Stimulated activated memory B cell treated with anti-CD40 and anti-IgM and Interleukin-4, amounts not matched to agents 10 μg/mL and 1 μg/mL and 100 μg/mL, for 72 hours (primary cell): ENCODE measurements at regions not wholly inside any gene's neighbourhood (a gene's known extent, or its start where the extent isn't known, plus 50 kb on each side); places are given as distances from the start of the nearest gene placed in this dataset.
A peak's percentile ranks its signal among the peaks of the same experiment; 100 is the strongest.
"Not testable (repeated sequence)": the region's sequence is repeated elsewhere in the genome, so short reads cannot be mapped to it uniquely, and the experiment has no call there.

Source experiments
- ATAC-seq: fragments of 150-1000 bp; cut with Tn5 transposase; 2 replicates; pipeline ENCODE4 v1.10.0; 2021
- H3K27ac Mint-ChIP-seq: one replicate; pipeline ENCODE4 v1.8.0; 2022; ENCODE audit warnings: mild to moderate bottlenecking, mixed read lengths
- H3K27me3 Mint-ChIP-seq: one replicate; pipeline ENCODE4 v1.8.0; 2022; ENCODE audit warnings: mixed read lengths
- H3K36me3 Mint-ChIP-seq: one replicate; pipeline ENCODE4 v1.8.0; 2022; ENCODE audit warnings: mixed read lengths
- H3K4me1 Mint-ChIP-seq: one replicate; pipeline ENCODE4 v1.8.0; 2022; ENCODE audit warnings: mixed read lengths
- H3K4me3 Mint-ChIP-seq: one replicate; pipeline ENCODE4 v1.8.0; 2022; ENCODE audit warnings: mild to moderate bottlenecking, moderate library complexity, mixed read lengths
- H3K9me3 Mint-ChIP-seq: one replicate; pipeline ENCODE4 v1.8.0; 2022; ENCODE audit warnings: mixed read lengths

DNA sequence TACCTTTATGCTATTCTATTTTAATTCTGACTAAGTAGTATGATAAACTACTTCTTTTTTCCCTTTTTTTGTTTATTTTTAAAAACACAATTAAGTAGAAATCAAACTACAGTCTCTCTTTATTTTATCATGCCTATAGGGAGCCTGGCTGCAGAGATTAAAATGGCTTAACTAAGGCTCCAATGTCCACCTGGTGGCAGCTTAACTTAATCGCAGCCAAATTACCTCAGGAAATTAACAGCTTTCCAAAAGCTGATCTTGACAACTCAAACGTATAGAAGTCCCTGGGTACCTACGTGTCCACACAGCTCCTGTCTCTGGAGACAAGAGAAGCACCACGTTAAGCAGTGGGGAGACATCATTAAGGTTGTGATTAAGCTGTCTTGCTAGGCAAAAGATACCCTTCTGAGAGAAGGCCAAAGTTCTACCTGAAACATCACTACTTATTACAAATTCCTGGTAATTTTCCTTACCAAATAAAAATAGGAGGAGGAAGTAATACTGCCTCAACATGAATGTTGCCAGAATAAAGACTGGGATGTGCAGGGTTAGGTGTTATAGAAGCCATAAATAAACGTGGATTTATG is 63.2 kb upstream of the SNX19 start:
- Mint-ChIP-seq H3K9me3 (peaks cover 5% of the 10 kb centered on the region), H3K4me3 (no peak overlapping the region)

DNA sequence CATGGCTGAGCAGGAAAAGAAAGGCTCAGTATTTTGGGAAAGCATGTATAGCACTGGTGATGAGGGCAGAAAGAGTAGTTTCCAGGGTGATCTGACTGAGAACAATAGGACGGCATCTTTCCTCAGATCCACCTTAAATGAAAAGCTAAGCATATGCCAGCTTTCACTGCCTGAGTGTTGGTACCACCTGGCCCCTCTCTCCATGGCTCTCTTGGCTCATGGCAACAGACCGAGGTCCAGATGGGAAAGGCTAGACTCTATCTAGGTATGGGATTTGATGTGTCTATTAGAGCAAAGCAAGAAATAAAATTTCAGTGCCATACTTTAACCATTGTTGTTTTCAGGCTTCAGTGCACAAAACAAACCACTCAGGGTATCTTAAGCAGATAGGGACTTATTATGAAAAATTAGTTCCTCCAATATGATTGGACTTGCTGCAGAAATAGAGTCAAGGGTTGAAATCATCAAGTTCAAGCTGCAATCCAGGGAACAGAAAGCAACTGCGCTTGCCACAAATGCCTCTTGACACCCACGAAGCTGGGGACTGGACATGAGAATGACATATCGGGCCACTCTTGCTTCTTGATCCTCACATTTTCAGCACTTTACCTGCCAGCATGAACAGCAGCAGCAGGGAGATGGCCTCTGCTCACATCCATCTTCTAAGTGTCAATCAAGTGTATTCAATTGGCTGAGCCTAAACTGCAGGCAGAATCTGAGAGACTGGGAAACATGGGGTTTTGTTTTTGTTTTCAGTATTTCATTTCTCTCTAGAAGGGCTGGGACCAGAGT is 64.0 kb upstream of the SNX19 start:
- H3K27ac Mint-ChIP-seq: no peak overlapping the region
- peaks cover 73% of the 10 kb centered on the region for H3K27me3 Mint-ChIP-seq
- H3K4me3 Mint-ChIP-seq: no peak overlapping the region
- ATAC-seq: no peak
- peaks cover 5% of the 10 kb centered on the region for H3K9me3 Mint-ChIP-seq
- no peaks in the 10 kb centered on the region for H3K36me3 Mint-ChIP-seq
- no peaks in the 10 kb centered on the region for H3K4me1 Mint-ChIP-seq

More for the DNA sequence above, 63.2 kb upstream of the SNX19 start:
- Mint-ChIP-seq H3K4me1 (no peaks in the 10 kb centered on the region), H3K36me3 (no peaks in the 10 kb centered on the region), H3K27ac (no peak overlapping the region), H3K27me3 (peaks cover 81% of the 10 kb centered on the region)
- no peak for ATAC-seq

DNA sequence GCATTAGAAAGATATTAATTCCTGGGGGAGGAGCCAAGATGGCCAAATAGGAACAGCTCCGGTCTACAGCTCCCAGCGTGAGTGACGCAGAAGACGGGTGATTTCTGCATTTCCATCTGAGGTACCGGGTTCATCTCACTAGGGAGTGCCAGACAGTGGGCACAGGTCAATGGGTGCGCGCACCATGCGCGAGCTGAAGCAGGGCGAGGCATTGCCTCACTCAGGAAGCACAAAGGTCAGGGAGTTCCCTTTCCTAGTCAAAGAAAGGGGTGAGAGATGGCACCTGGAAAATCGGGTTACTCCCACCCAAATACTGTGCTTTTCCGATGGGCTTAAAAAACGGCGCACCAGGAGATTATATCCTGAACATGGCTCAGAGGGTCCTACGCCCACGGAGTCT is 68.0 kb upstream of the SNX19 start:
- ATAC-seq, H3K4me1 Mint-ChIP-seq, H3K27ac Mint-ChIP-seq, H3K9me3 Mint-ChIP-seq, H3K36me3 Mint-ChIP-seq, H3K4me3 Mint-ChIP-seq: not testable (repeated sequence)
- peaks cover 44% of the 10 kb centered on the region for H3K27me3 Mint-ChIP-seq

DNA sequence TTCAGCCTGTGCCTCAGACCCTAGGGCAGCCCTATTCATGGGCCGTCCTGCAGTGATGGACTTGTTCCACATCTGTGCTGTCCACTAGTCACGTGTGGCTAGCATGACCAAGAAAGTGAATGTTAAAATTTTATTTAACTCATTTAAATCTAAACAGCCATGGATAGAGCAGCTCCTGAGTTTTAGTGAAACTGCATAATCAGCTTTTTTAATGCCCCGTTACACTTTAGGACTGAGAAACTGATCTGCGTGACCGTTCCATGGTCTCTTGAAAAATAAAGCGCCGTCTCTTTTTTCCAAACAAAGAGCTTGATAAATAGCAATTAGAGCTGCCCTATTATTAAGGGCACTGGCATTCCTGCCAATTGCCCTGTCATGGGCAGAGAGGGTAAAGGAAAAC is 76.5 kb upstream of the SNX19 start:
- Mint-ChIP-seq H3K4me3 (no peak overlapping the region), H3K9me3 (no peaks in the 10 kb centered on the region)
- ATAC-seq: no peak

DNA sequence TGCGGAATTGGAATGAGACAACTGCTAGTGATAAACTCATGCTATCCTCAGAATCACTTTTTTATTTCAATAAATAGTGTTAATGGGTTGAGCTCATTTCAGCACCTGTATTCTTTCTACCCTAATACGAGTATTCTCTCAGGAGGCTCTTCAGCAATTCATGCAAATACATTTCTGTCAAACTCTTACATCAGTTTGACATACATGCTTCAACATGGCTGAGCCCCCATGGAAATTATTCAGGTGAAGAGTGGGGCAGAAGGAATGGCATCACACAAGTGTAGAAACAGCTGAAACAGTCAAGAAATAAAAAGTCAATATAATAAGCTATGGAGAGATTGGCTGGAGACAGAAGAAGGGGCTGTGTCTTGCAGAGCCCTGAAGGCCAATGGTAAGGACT is 77.8 kb upstream of the SNX19 start:
- no peak overlapping the region for H3K4me3 Mint-ChIP-seq
- H3K27ac Mint-ChIP-seq: no peak overlapping the region
- H3K4me1 Mint-ChIP-seq: no peaks in the 10 kb centered on the region
- no peaks in the 10 kb centered on the region for H3K27me3 Mint-ChIP-seq
- no peaks in the 10 kb centered on the region for H3K9me3 Mint-ChIP-seq
- no peaks in the 10 kb centered on the region for H3K36me3 Mint-ChIP-seq
- ATAC-seq: no peak

More for the DNA sequence above, 76.5 kb upstream of the SNX19 start:
- no peaks in the 10 kb centered on the region for H3K4me1 Mint-ChIP-seq
- H3K27ac Mint-ChIP-seq: no peak overlapping the region
- H3K36me3 Mint-ChIP-seq: no peaks in the 10 kb centered on the region
- no peaks in the 10 kb centered on the region for H3K27me3 Mint-ChIP-seq

DNA sequence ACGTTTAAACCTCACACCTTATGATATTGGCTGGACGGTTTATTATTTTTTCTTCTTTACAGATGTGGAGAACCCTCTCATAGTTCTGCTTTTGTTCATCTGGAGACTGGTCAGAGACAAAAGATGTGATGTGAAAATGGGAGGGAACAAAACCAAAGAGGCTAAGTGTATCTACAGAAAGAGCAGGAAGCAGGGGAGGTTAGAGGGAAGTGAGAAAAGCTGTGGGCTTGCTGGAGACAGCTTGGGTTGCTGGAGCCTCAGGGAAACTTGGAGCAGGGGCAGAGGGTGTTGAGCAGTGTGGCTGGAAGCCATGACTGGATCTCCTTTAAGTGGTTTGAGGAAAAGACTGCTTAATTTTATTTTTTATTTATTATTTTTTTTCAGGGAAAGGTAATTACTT is 79.0 kb upstream of the SNX19 start:
- no peaks in the 10 kb centered on the region for H3K27me3 Mint-ChIP-seq
- H3K9me3 Mint-ChIP-seq: no peaks in the 10 kb centered on the region
- H3K27ac Mint-ChIP-seq: no peak overlapping the region
- no peak for ATAC-seq
- H3K36me3 Mint-ChIP-seq: no peaks in the 10 kb centered on the region
- H3K4me1 Mint-ChIP-seq: no peaks in the 10 kb centered on the region
- H3K4me3 Mint-ChIP-seq: no peak overlapping the region

GRCh38 chr11:130997278-130997677 is 81.0 kb upstream of the SNX19 start:
- H3K36me3 Mint-ChIP-seq: no peaks in the 10 kb centered on the region
- no peak overlapping the region for H3K27ac Mint-ChIP-seq
- no peaks in the 10 kb centered on the region for H3K4me1 Mint-ChIP-seq
- H3K4me3 Mint-ChIP-seq: no peak overlapping the region
- H3K27me3 Mint-ChIP-seq: no peaks in the 10 kb centered on the region
- ATAC-seq: no peak
- no peaks in the 10 kb centered on the region for H3K9me3 Mint-ChIP-seq

DNA sequence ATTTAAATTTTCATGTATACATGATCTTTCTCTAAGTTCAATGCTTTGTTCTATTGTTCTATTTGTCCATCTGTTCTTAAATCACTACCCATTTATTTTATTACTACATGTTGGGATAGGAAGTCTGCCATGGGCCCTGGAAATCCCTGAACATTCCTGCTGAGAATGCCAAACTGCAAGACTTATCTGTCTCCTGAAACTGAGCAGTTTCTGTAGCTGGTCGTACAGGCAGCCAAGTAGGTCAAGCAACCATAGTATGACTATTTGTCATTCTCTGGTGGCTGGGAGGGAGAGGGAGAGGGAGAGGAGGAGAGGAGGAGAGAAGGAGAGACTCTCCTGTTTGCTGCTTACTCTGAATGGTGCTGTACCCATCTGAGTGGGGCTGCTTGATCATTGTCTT is 82.8 kb upstream of the SNX19 start:
- Mint-ChIP-seq H3K4me1 (no peaks in the 10 kb centered on the region), H3K27ac (no peak overlapping the region), H3K9me3 (no peaks in the 10 kb centered on the region), H3K36me3 (no peaks in the 10 kb centered on the region), H3K4me3 (no peak overlapping the region), H3K27me3 (no peaks in the 10 kb centered on the region)
- ATAC-seq: no peak

GRCh38 chr11:130999992-131000770 is 83.9 kb upstream of the SNX19 start:
- ATAC-seq: no peak
- Mint-ChIP-seq H3K4me3 (no peak overlapping the region), H3K27me3 (no peaks in the 10 kb centered on the region), H3K9me3 (no peaks in the 10 kb centered on the region), H3K36me3 (no peaks in the 10 kb centered on the region), H3K27ac (no peak overlapping the region), H3K4me1 (no peaks in the 10 kb centered on the region)

DNA sequence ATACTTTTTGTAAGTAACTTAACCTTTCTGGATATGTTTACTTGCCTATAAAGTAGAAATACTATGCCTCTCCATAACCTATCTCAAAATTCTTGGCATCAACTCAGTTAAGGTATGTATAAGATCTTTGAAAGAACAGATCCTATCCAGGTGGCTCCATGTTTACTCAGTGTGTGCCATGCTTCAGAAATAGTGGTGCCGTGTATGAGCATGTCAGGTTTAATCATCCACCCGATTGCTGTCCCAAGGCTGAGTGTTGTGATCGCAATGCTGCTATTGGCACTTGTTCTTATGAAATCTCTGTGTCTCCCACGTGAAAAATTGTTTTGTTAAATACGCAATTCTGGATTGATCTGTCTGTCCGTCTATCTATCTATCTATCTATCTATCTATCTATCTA is 85.9 kb upstream of the SNX19 start:
- no peak overlapping the region for H3K4me3 Mint-ChIP-seq
- no peak overlapping the region for H3K27ac Mint-ChIP-seq
- no peaks in the 10 kb centered on the region for H3K9me3 Mint-ChIP-seq
- H3K36me3 Mint-ChIP-seq: no peaks in the 10 kb centered on the region
- no peaks in the 10 kb centered on the region for H3K4me1 Mint-ChIP-seq
- no peak for ATAC-seq
- H3K27me3 Mint-ChIP-seq: no peaks in the 10 kb centered on the region

GRCh38 chr11:131005829-131006228 is 89.5 kb upstream of the SNX19 start:
- Mint-ChIP-seq H3K27me3 (no peaks in the 10 kb centered on the region), H3K4me1 (no peaks in the 10 kb centered on the region), H3K9me3 (peaks cover 4% of the 10 kb centered on the region), H3K36me3 (no peaks in the 10 kb centered on the region), H3K4me3 (no peak overlapping the region), H3K27ac (no peak overlapping the region)
- no peak for ATAC-seq

DNA sequence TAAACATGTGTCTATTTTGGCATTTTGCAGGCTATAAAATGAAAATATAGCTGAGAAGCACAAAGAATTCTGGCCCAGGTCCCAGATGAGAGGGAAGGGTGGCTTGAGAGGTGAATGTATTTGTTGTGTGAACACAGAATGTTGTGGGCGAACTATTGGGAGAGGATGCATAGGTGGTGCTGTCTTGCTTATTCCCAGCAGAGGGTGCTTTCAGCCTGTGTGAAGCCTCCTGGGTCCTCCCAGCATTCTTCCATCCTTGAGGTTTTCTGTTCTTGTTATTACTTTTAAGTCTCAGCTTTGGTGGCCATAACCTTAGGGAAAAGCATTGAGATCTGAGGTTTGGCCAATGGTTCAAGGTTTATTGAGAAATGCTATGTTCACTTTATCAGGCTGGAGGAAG is 108.7 kb upstream of the SNX19 start:
- H3K27me3 Mint-ChIP-seq: no peaks in the 10 kb centered on the region
- H3K27ac Mint-ChIP-seq: no peak overlapping the region
- no peaks in the 10 kb centered on the region for H3K36me3 Mint-ChIP-seq
- ATAC-seq: no peak
- no peaks in the 10 kb centered on the region for H3K4me1 Mint-ChIP-seq
- no peak overlapping the region for H3K4me3 Mint-ChIP-seq
- peaks cover 4% of the 10 kb centered on the region for H3K9me3 Mint-ChIP-seq

DNA sequence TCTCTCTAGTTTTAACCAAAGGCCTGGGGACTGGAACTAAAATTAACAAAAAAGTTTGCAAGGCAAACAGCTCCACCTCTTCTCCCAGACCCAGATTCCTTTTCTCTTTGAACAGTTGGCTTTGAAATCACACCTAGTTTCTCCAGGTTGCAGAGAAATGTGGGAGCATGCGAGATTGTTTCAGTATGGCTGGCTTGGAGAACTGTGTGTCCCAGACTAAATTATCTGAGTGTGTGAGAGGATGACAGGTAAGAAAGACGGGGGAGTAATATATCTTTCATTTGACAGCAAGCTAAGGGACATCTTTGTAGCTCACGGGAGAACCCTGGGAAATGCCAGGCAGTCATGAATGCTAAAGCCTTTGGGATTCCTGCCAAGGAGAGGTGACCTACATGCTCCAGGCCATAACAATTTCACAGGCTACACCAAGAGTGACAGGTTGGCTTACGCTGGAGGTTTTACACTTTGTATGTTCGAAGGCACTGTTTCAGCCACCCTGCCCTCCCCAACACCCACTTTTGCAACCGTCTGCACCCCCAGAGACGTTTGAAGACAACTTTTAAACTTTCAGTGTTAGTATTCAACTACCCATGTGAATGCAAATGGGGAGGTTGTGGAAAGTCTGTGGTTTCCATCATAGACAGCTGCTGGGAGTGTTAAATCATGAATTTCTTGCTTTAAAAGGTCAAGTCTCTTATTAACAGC is 109.3 kb upstream of the SNX19 start:
- no peaks in the 10 kb centered on the region for H3K27me3 Mint-ChIP-seq
- H3K4me3 Mint-ChIP-seq: no peak overlapping the region
- peak; percentile 64 for ATAC-seq
- H3K4me1 Mint-ChIP-seq: no peaks in the 10 kb centered on the region
- no peaks in the 10 kb centered on the region for H3K36me3 Mint-ChIP-seq
- peaks cover 3% of the 10 kb centered on the region for H3K9me3 Mint-ChIP-seq
- H3K27ac Mint-ChIP-seq: no peak overlapping the region

GRCh38 chr11:131027491-131027890 is 111.2 kb upstream of the SNX19 start:
- Mint-ChIP-seq H3K9me3 (peaks cover 3% of the 10 kb centered on the region), H3K27me3 (no peaks in the 10 kb centered on the region), H3K4me1 (no peaks in the 10 kb centered on the region), H3K36me3 (no peaks in the 10 kb centered on the region), H3K4me3 (no peak overlapping the region), H3K27ac (no peak overlapping the region)
- ATAC-seq: no peak

DNA sequence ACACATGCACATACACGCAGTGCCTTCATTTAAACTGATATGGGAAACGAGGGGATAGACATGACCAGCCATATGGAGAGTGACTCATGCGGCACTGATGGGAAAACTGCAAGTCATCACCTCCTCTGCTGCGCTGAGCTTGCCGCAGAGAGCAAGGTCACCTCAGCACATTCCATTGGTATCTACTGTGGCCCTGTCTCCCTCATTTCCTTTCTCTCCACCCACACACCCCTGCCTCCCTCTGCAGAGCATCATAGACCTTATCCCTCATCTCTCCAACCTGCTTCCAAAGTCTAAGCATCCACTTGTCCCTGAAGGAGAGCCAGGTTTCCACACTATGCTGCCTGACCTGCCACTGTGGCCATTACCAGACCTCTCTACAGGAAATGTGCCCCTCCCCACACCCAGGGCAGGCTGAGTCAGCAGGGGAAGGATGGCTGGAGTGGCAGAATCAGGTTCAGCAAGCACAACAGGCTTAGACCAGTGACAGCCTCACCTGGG is 116.9 kb upstream of the SNX19 start:
- peaks cover 8% of the 10 kb centered on the region for H3K27me3 Mint-ChIP-seq
- H3K4me3 Mint-ChIP-seq: no peak overlapping the region
- H3K9me3 Mint-ChIP-seq: no peaks in the 10 kb centered on the region
- ATAC-seq: peak; percentile 14
- no peaks in the 10 kb centered on the region for H3K4me1 Mint-ChIP-seq
- H3K36me3 Mint-ChIP-seq: no peaks in the 10 kb centered on the region
- no peak overlapping the region for H3K27ac Mint-ChIP-seq
